HCT116 (cell line): ENCODE measurements at regions not wholly inside any gene's neighbourhood (a gene's known extent, or its start where the extent isn't known, plus 50 kb on each side); places are given as distances from the start of the nearest gene placed in this dataset.

Source experiments
- ATAC-seq: fragments of 200-7000 bp; cut with Tn5 transposase; 2 replicates; pipeline ENCODE4 v1.9.1; 2020; ENCODE audit warnings: mild to moderate bottlenecking, moderate library complexity
- BruUV-seq: library from RNA; stranded (reverse); fragments of 400-500 nt; replicated peaks from 2 replicates; lab custom pipeline; 2021; lab: Mats Ljungman, UMichigan
- CTCF ChIA-PET: fragments of 300-600 bp; sonication (Branson Sonifier 250); formaldehyde crosslinking; loops from one replicate; lab custom pipeline; 2021; ENCODE audit warnings: antibody characterized with exemption; lab: Charles Lee
- POLR2A ChIA-PET: fragments of 300-600, 350-600 bp; sonication (Branson Sonifier 250); formaldehyde crosslinking; loops from one replicate; lab custom pipeline; 2021; ENCODE audit warnings: antibody characterized with exemption; lab: Charles Lee
- RAD21 ChIA-PET, 2 experiments: fragments of 300-600 bp; sonication (Branson Sonifier 250); formaldehyde crosslinking; loops; one replicate each; lab custom pipeline; 2023; ENCODE audit warnings: low total read pairs in 2 of 2; ENCODE audit not compliant: uncharacterized antibody in 2 of 2, unreplicated experiment in 2 of 2, low non-redundant PET in 1 of 2; lab: Charles Lee
- DNase-seq: peaks from one replicate; pipeline ENCODE4 v3.0.0-alpha.2; 2010; ENCODE audit warnings: low read depth, low spot score
- H2AFZ ChIP-seq: fragments of 200-600 bp; shearing (Covaris generic), sonication (generic); 2 replicates; pipeline ENCODE4 v1.6.1; 2017; ENCODE audit warnings: low read depth, mixed run types, mixed read lengths, antibody characterized with exemption, low read length; ENCODE audit not compliant: poor library complexity, severe bottlenecking
- H3K27ac ChIP-seq: 2 replicates; pipeline ENCODE4 v1.5.1; 2012; ENCODE audit warnings: low read depth, low read length
- H3K27me3 ChIP-seq: fragments of 200-600 bp; sonication (generic); 2 replicates; pipeline ENCODE4 v1.6.1; 2016; ENCODE audit warnings: mixed run types, low read length, mixed read lengths; ENCODE audit not compliant: insufficient read depth
- H3K36me3 ChIP-seq, 2 experiments: fragments of 200-500 bp in 1 of 2; fragments of 200-600 bp in 1 of 2; sonication (Bioruptor generic) in 1 of 2; sonication (generic) in 1 of 2; 2 replicates each; pipeline versions ENCODE4 v1.5.1 to v1.6.1; 2014 to 2016; ENCODE audit warnings: low read length in 2 of 2, inconsistent platforms in 1 of 2, mixed read lengths in 1 of 2, mixed run types in 1 of 2; ENCODE audit not compliant: insufficient read depth in 2 of 2, control insufficient read depth in 1 of 2
- H3K4me1 ChIP-seq, 2 experiments: fragments of 200-600 bp in 1 of 2; sonication (generic) in 1 of 2; 2 replicates each; pipeline versions ENCODE4 v1.5.1 to v1.6.1; 2012 to 2017; ENCODE audit warnings: low read length in 2 of 2, inconsistent platforms in 1 of 2, mild to moderate bottlenecking in 1 of 2, mixed read lengths in 1 of 2, mixed run types in 1 of 2, moderate library complexity in 1 of 2; ENCODE audit not compliant: insufficient read depth in 2 of 2, control insufficient read depth in 1 of 2
- H3K4me2 ChIP-seq: fragments of 200-600 bp; sonication (generic); 2 replicates; pipeline ENCODE4 v1.6.1; 2017; ENCODE audit warnings: mixed run types, low read length, mixed read lengths
- H3K4me3 ChIP-seq, 2 experiments: fragments of 200-600 bp in 1 of 2; sonication (generic) in 1 of 2; replicated peaks in 1 of 2; 2 replicates each; pipeline ENCODE4 v1.5.1; 2011 to 2016; ENCODE audit warnings: low read length in 2 of 2, control low read depth in 1 of 2, low read depth in 1 of 2, mild to moderate bottlenecking in 1 of 2, mixed read lengths in 1 of 2, mixed run types in 1 of 2
- H3K79me2 ChIP-seq: fragments of 200-600 bp; sonication (generic); 2 replicates; pipeline ENCODE4 v1.6.1; 2017; ENCODE audit warnings: mild to moderate bottlenecking, mixed run types, low read length, moderate library complexity, mixed read lengths; ENCODE audit not compliant: insufficient read depth
- H3K9ac ChIP-seq: fragments of 200-600 bp; sonication (generic); 2 replicates; pipeline ENCODE4 v1.6.1; 2016; ENCODE audit warnings: low read length, mixed read lengths
- H3K9me2 ChIP-seq: fragments of 200-600 bp; sonication (generic), shearing (Covaris generic); 2 replicates; pipeline ENCODE4 v1.6.1; 2017; ENCODE audit warnings: mixed run types, mild to moderate bottlenecking, moderate library complexity; ENCODE audit not compliant: insufficient read depth
- H3K9me3 ChIP-seq, 2 experiments: fragments of 200-500 bp in 1 of 2; fragments of 200-600 bp in 1 of 2; sonication (Bioruptor generic) in 1 of 2; sonication (generic) in 1 of 2; 2 replicates each; pipeline ENCODE4 v1.6.1; 2014 to 2017; ENCODE audit warnings: low read length in 2 of 2, mixed read lengths in 2 of 2, inconsistent platforms in 1 of 2, low read depth in 1 of 2, mild to moderate bottlenecking in 1 of 2, mixed run types in 1 of 2, moderate library complexity in 1 of 2; ENCODE audit not compliant: control insufficient read depth in 1 of 2, insufficient read depth in 1 of 2
- H4K20me1 ChIP-seq: fragments of 200-600 bp; sonication (generic), shearing (Covaris generic); 2 replicates; pipeline ENCODE4 v1.6.1; 2017; ENCODE audit warnings: mixed run types, mild to moderate bottlenecking, moderate library complexity; ENCODE audit not compliant: insufficient read depth
- ELF1 ChIP-seq: IDR thresholded peaks from 2 replicates; pipeline ENCODE4 v1.6.1; 2012; ENCODE audit warnings: low read depth, borderline replicate concordance
- EZH2 ChIP-seq: fragments of 200-600 bp; sonication (generic); IDR thresholded peaks from 2 replicates; pipeline ENCODE4 v1.6.1; 2017; ENCODE audit warnings: antibody characterized with exemption, mixed run types
- EZH2phosphoT487 ChIP-seq: fragments of 200-600 bp; IDR thresholded peaks from 2 replicates; pipeline ENCODE4 v1.6.1; 2018; ENCODE audit warnings: antibody characterized with exemption, borderline replicate concordance
- FOSL1 ChIP-seq: IDR thresholded peaks from 2 replicates; pipeline ENCODE4 v1.6.1; 2012; ENCODE audit warnings: low read depth
- POLR2AphosphoS5 ChIP-seq: IDR thresholded peaks from 2 replicates; pipeline ENCODE4 v1.6.1; 2011; ENCODE audit warnings: mild to moderate bottlenecking, low read depth, low read length, moderate library complexity
- RAD21 ChIP-seq: IDR thresholded peaks from 2 replicates; pipeline ENCODE4 v1.6.1; 2012; ENCODE audit warnings: low read depth, mild to moderate bottlenecking
- SIN3A ChIP-seq: IDR thresholded peaks from 2 replicates; pipeline ENCODE4 v1.6.1; 2012; ENCODE audit warnings: low read depth
- SRF ChIP-seq: IDR thresholded peaks from 2 replicates; pipeline ENCODE4 v1.6.1; 2012; ENCODE audit warnings: low read depth
- intact Hi-C: fragments of 100-400 bp; cut with micrococcal nuclease; formaldehyde crosslinking; loops from 2 replicates; pipeline ENCODE4 v1.10.0; 2022
- TF ChIP-seq, protein P1 (sequence below): IDR thresholded peaks from 2 replicates; pipeline ENCODE4 v1.6.1; 2011; ENCODE audit warnings: mild to moderate bottlenecking, low read length, moderate library complexity; ENCODE audit not compliant: insufficient replicate concordance; ENCODE audit errors: extremely low read depth
- TF ChIP-seq, protein P2 (sequence below): IDR thresholded peaks from 2 replicates; pipeline ENCODE4 v1.6.1; 2012
- TF ChIP-seq, protein P3 (sequence below), 3 experiments: fragments of 200-600 bp in 1 of 3; sonication (generic) in 1 of 3; IDR thresholded peaks in 2 of 3; conservative IDR thresholded peaks in 1 of 3; 2 replicates each; pipeline ENCODE4 v1.5.1; 2012 to 2017; ENCODE audit warnings: low read depth in 2 of 3, low read length in 2 of 3, antibody characterized with exemption in 1 of 3, borderline replicate concordance in 1 of 3, control low read depth in 1 of 3, mild to moderate bottlenecking in 1 of 3, mixed read lengths in 1 of 3, mixed run types in 1 of 3, moderate library complexity in 1 of 3; ENCODE audit not compliant: insufficient read depth in 1 of 3

DNA sequence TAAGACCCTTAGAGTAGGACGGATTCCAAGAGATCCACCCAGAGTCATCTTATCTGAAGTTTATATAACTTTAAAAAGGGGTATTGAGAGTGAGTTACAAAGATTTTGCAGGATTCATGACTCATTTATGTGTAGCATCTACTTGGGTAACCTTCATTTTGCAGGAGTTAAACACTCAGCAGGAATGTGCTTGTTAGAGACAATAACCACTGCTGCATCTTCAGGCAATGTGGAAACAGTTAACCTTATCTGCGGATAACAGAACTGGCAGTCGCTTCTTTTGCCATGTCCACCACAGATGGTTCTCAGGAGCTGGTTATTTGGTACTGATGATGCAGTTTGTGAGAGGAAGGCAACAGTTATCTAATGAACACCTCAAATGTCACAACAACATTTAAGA lies 417.9 kb upstream of the DDI1 start:
- ChIA-PET RAD21 (no interaction called here), POLR2A (no interaction called here), CTCF (no interaction called here)
- DNase-seq, result no peak
- no peaks in the 10 kb centered on the region for H3K4me1 ChIP-seq
- no peak for ATAC-seq
- H4K20me1 ChIP-seq, result no peaks in the 10 kb centered on the region
- H3K27ac ChIP-seq, result no peak overlapping the region
- intact Hi-C loops, result no loop called here
- TF ChIP-seq EZH2, result no peak
- TF ChIP-seq POLR2AphosphoS5, result no peak
- TF ChIP-seq, protein P1, sequence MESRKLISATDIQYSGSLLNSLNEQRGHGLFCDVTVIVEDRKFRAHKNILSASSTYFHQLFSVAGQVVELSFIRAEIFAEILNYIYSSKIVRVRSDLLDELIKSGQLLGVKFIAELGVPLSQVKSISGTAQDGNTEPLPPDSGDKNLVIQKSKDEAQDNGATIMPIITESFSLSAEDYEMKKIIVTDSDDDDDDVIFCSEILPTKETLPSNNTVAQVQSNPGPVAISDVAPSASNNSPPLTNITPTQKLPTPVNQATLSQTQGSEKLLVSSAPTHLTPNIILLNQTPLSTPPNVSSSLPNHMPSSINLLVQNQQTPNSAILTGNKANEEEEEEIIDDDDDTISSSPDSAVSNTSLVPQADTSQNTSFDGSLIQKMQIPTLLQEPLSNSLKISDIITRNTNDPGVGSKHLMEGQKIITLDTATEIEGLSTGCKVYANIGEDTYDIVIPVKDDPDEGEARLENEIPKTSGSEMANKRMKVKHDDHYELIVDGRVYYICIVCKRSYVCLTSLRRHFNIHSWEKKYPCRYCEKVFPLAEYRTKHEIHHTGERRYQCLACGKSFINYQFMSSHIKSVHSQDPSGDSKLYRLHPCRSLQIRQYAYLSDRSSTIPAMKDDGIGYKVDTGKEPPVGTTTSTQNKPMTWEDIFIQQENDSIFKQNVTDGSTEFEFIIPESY, result no peak
- no peak for TF ChIP-seq EZH2phosphoT487
- no peak for TF ChIP-seq SIN3A
- TF ChIP-seq, protein P2, sequence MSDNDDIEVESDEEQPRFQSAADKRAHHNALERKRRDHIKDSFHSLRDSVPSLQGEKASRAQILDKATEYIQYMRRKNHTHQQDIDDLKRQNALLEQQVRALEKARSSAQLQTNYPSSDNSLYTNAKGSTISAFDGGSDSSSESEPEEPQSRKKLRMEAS, result no peak
- TF ChIP-seq FOSL1, result no peak
- no peak for TF ChIP-seq RAD21
- no peak for TF ChIP-seq SRF
- no peak overlapping the region for H3K9ac ChIP-seq
- H3K4me2 ChIP-seq, result no peak overlapping the region
- H3K79me2 ChIP-seq, result no peaks in the 10 kb centered on the region
- H3K27me3 ChIP-seq, result no peaks in the 10 kb centered on the region
- no peaks in the 10 kb centered on the region for H3K9me2 ChIP-seq
- no peak overlapping the region for H3K4me3 ChIP-seq
- no TSS peak for BruUV-seq
- no peak overlapping the region for H2AFZ ChIP-seq
- no peaks in the 10 kb centered on the region for H3K36me3 ChIP-seq
- no peaks in the 10 kb centered on the region for H3K9me3 ChIP-seq

DNA sequence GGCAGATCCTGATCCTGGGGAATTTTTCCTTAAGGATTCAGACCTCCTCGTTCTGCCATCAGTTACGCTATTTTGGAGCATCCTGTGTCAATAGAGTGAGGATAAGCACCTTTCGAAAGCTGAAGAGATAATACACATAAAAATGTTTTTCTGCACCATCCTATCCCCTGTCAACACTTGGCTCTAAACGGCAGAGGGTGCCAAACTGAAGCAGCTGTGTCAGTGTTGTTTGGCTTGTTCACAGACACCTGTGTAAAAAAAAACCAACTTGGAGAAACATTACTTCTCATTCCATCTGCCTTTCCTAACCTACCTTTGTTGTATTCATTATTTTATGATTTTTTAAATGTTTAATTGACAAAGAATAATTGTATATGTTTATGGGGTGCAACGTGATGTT lies 417.0 kb upstream of the DDI1 start:
- no peaks in the 10 kb centered on the region for H4K20me1 ChIP-seq

More for the DNA sequence above, 417.0 kb upstream of the DDI1 start:
- ChIA-PET POLR2A (no interaction called here), RAD21 (no interaction called here), CTCF (no interaction called here)
- BruUV-seq, result no TSS peak
- no peaks in the 10 kb centered on the region for H3K4me1 ChIP-seq
- ATAC-seq, result no peak
- H3K36me3 ChIP-seq, result no peaks in the 10 kb centered on the region
- no peak overlapping the region for H3K9ac ChIP-seq
- DNase-seq, result no peak
- intact Hi-C loops, result no loop called here
- no peak overlapping the region for H2AFZ ChIP-seq
- no peak overlapping the region for H3K27ac ChIP-seq
- no peak for TF ChIP-seq ELF1
- TF ChIP-seq, protein P3, sequence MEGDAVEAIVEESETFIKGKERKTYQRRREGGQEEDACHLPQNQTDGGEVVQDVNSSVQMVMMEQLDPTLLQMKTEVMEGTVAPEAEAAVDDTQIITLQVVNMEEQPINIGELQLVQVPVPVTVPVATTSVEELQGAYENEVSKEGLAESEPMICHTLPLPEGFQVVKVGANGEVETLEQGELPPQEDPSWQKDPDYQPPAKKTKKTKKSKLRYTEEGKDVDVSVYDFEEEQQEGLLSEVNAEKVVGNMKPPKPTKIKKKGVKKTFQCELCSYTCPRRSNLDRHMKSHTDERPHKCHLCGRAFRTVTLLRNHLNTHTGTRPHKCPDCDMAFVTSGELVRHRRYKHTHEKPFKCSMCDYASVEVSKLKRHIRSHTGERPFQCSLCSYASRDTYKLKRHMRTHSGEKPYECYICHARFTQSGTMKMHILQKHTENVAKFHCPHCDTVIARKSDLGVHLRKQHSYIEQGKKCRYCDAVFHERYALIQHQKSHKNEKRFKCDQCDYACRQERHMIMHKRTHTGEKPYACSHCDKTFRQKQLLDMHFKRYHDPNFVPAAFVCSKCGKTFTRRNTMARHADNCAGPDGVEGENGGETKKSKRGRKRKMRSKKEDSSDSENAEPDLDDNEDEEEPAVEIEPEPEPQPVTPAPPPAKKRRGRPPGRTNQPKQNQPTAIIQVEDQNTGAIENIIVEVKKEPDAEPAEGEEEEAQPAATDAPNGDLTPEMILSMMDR (IDR thresholded peaks at IDR 0.05 in 2 of 3, conservative IDR thresholded peaks at IDR 0.05 in 1 of 3; ENCODE audit: borderline replicate concordance in 1 of 3, insufficient read depth in 1 of 3, low read depth in 2 of 3, low read length in 2 of 3), result peak in 1 of 3 experiments; percentile 19; a peak in 1 of 6 replicates
- H3K9me2 ChIP-seq, result no peaks in the 10 kb centered on the region
- no peaks in the 10 kb centered on the region for H3K9me3 ChIP-seq
- no peak overlapping the region for H3K4me3 ChIP-seq
- H3K27me3 ChIP-seq, result no peaks in the 10 kb centered on the region
- H3K4me2 ChIP-seq, result no peak overlapping the region
- H3K79me2 ChIP-seq, result no peaks in the 10 kb centered on the region
